22Rv1 (cell line): ENCODE measurements at regions not wholly inside any gene's neighbourhood (a gene's known extent, or its start where the extent isn't known, plus 50 kb on each side); places are given as distances from the start of the nearest gene placed in this dataset.

Experiments used
- H3K27ac ChIP-seq: fragments of 450-650 bp; 2 replicates; pipeline ENCODE4 v1.5.1; 2017
- ZFX ChIP-seq: fragments of 450-650 bp; IDR thresholded peaks from 2 replicates; pipeline ENCODE4 v1.6.1; 2017; ENCODE audit warnings: antibody characterized with exemption, borderline replicate concordance
- TF ChIP-seq, protein P1 (sequence below): fragments of 450-650 bp; IDR thresholded peaks from 2 replicates; pipeline ENCODE4 v1.5.1; 2017; ENCODE audit warnings: mild to moderate bottlenecking

DNA sequence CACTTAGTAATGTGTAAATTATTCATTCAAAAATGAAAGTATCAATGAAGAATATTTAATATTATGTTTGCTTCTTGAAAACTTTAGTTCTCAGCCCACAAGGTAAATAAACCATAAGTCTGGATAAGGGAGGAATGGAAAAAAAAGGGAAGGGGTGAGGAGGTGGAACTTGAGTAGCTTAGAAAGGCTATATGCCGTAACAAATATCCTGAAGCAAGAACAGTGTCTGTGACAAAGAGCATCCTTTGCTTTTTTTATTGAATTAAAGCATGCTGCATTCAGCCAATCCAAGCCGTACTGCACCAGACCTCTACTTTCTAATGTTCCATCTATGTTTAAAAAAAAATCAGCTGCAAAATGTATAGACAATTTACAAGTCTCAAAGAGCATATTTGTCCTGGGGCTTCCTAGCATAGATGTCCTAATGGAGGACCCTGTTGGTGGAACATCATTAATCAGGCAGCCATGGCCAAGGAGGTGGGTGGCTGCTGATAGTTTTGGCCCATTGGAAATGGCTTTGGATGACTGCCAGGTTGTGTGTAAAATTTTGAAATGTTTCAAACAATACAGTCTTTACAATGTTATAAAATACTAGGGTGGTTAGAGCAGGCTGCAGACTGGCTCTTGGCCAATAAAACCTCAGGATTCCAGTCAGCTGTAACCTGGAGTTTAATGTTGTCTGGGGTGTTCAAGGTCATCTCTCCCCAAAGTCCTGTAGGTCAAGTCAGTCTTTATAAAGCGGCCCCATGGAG, 895.8 kb upstream of the SOX9 start:
- TF ChIP-seq ZFX: no peak
- TF ChIP-seq, protein P1, sequence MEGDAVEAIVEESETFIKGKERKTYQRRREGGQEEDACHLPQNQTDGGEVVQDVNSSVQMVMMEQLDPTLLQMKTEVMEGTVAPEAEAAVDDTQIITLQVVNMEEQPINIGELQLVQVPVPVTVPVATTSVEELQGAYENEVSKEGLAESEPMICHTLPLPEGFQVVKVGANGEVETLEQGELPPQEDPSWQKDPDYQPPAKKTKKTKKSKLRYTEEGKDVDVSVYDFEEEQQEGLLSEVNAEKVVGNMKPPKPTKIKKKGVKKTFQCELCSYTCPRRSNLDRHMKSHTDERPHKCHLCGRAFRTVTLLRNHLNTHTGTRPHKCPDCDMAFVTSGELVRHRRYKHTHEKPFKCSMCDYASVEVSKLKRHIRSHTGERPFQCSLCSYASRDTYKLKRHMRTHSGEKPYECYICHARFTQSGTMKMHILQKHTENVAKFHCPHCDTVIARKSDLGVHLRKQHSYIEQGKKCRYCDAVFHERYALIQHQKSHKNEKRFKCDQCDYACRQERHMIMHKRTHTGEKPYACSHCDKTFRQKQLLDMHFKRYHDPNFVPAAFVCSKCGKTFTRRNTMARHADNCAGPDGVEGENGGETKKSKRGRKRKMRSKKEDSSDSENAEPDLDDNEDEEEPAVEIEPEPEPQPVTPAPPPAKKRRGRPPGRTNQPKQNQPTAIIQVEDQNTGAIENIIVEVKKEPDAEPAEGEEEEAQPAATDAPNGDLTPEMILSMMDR: no peak
- H3K27ac ChIP-seq: no peak overlapping the region

GRCh38 chr17:71227841-71228240, 893.0 kb upstream of the SOX9 start:
- H3K27ac ChIP-seq: no peak overlapping the region
- no peak for TF ChIP-seq ZFX
- TF ChIP-seq, protein P1: no peak

GRCh38 chr17:71229070-71229469, 891.8 kb upstream of the SOX9 start:
- TF ChIP-seq, protein P1: no peak
- no peak for TF ChIP-seq ZFX
- no peak overlapping the region for H3K27ac ChIP-seq

DNA sequence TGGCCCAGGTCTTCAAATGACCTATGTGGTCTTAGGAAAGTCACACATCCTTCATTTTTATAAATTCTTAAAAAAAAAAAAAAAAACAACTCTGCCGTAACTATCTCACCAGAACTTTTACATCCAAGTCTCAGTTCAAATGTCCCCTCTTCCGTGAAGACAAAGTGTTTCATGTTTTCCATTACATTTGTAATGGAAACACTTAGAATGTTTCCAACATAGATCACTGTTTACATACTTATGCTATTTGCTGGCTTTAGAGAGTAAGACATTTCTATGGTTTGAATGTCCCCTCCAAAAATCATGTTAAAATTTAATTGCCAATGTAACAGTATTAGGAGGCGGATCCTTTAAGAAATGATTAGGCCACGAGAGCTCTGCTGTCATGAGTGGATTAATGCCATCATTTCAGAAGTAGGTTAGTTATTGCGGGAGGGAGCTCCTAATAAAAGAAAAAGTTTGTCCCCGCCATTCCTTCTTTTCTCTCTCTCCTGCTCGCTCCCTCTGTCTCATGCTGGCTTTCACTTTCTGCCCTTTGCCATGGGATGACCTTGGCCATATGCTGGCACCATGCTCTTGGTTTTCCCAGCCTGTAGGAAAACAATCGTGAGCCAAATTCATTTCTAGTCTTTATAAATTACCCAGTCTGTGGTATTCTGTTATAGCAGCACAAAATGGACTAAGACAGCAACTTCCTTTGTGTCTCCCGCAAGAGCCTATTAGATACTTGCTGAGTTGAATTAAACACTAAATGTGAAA, 887.8 kb upstream of the SOX9 start:
- no peak overlapping the region for H3K27ac ChIP-seq
- no peak for TF ChIP-seq ZFX
- TF ChIP-seq, protein P1: no peak

GRCh38 chr17:71234349-71234748, 886.5 kb upstream of the SOX9 start:
- TF ChIP-seq, protein P1: no peak
- TF ChIP-seq ZFX: no peak
- H3K27ac ChIP-seq: no peak overlapping the region

GRCh38 chr17:71237903-71238538, 882.8 kb upstream of the SOX9 start:
- no peak overlapping the region for H3K27ac ChIP-seq
- TF ChIP-seq, protein P1: peak; percentile 53
- no peak for TF ChIP-seq ZFX
